WERI-Rb-1 (cell line): ENCODE measurements at regions not wholly inside any gene's neighbourhood (a gene's known extent, or its start where the extent isn't known, plus 50 kb on each side); places are given as distances from the start of the nearest gene placed in this dataset.

Source experiments
- DNase-seq: peaks from one replicate; pipeline ENCODE4 v3.0.0-alpha.2; 2020
- H3K27ac ChIP-seq: fragments of 250-450 bp; sonication (Bioruptor Pico); 2 replicates; pipeline ENCODE4 v1.5.1; 2020; ENCODE audit warnings: mild to moderate bottlenecking, moderate library complexity
- H3K27me3 ChIP-seq: fragments of 250-450 bp; sonication (Bioruptor Pico); 2 replicates; pipeline ENCODE4 v1.5.1; 2021; ENCODE audit warnings: mild to moderate bottlenecking, low read depth, moderate library complexity; ENCODE audit not compliant: insufficient read depth, severe bottlenecking
- H3K36me3 ChIP-seq: fragments of 250-450 bp; sonication (Bioruptor Pico); 2 replicates; pipeline ENCODE4 v1.5.1; 2020; ENCODE audit warnings: mild to moderate bottlenecking, moderate library complexity
- H3K4me3 ChIP-seq: 2 replicates; pipeline ENCODE4 v1.5.1; 2011; ENCODE audit warnings: low read depth, mild to moderate bottlenecking, control low read depth, low read length
- H3K9me3 ChIP-seq: fragments of 250-450 bp; sonication (Bioruptor Pico); 2 replicates; pipeline ENCODE4 v1.5.1; 2021; ENCODE audit warnings: mild to moderate bottlenecking, moderate library complexity; ENCODE audit not compliant: severe bottlenecking
- CTCF ChIP-seq: IDR thresholded peaks from 2 replicates; pipeline ENCODE4 v1.5.1; 2011; ENCODE audit warnings: low read depth, mild to moderate bottlenecking, control low read depth, inconsistent platforms, low read length

- no peak overlapping the region for H3K27ac ChIP-seq
- H3K36me3 ChIP-seq: no peaks in the 10 kb centered on the region
- no peaks in the 10 kb centered on the region for H3K27me3 ChIP-seq
- no peak for DNase-seq
- no peak for TF ChIP-seq CTCF
- peaks cover 2% of the 10 kb centered on the region for H3K9me3 ChIP-seq
- H3K4me3 ChIP-seq: no peak overlapping the region
Measured at GRCh38 chr6:130625825-130626527, 201.2 kb upstream of the SMLR1 start.

- no peak for DNase-seq
- TF ChIP-seq CTCF: no peak
- H3K9me3 ChIP-seq: no peaks in the 10 kb centered on the region
- no peak overlapping the region for H3K4me3 ChIP-seq
- H3K36me3 ChIP-seq: no peaks in the 10 kb centered on the region
- no peak overlapping the region for H3K27ac ChIP-seq
- no peaks in the 10 kb centered on the region for H3K27me3 ChIP-seq
Measured at GRCh38 chr6:130628862-130629261, 198.3 kb upstream of the SMLR1 start.

GRCh38 chr6:130629640-130630039, 197.6 kb upstream of the SMLR1 start:
- H3K27ac ChIP-seq: no peak overlapping the region
- H3K4me3 ChIP-seq: no peak overlapping the region
- no peak for TF ChIP-seq CTCF
- H3K9me3 ChIP-seq: no peaks in the 10 kb centered on the region
- H3K36me3 ChIP-seq: no peaks in the 10 kb centered on the region
- H3K27me3 ChIP-seq: no peaks in the 10 kb centered on the region
- DNase-seq: no peak

- no peak for DNase-seq
- Histone ChIP-seq H3K27ac (no peak overlapping the region), H3K36me3 (no peaks in the 10 kb centered on the region), H3K27me3 (no peaks in the 10 kb centered on the region), H3K9me3 (no peaks in the 10 kb centered on the region), H3K4me3 (no peak overlapping the region)
- no peak for TF ChIP-seq CTCF
Measured at GRCh38 chr6:130632277-130632676, 194.9 kb upstream of the SMLR1 start.

- H3K36me3 ChIP-seq: no peaks in the 10 kb centered on the region
- no peak for DNase-seq
- H3K27me3 ChIP-seq: no peaks in the 10 kb centered on the region
- H3K9me3 ChIP-seq: no peaks in the 10 kb centered on the region
- H3K27ac ChIP-seq: no peak overlapping the region
- TF ChIP-seq CTCF: no peak
- H3K4me3 ChIP-seq: no peak overlapping the region
Measured at GRCh38 chr6:130632897-130633296, 194.3 kb upstream of the SMLR1 start.

- TF ChIP-seq CTCF: no peak
- H3K4me3 ChIP-seq: no peak overlapping the region
- H3K27me3 ChIP-seq: no peaks in the 10 kb centered on the region
- no peak overlapping the region for H3K27ac ChIP-seq
- H3K9me3 ChIP-seq: peaks cover 2% of the 10 kb centered on the region
- no peaks in the 10 kb centered on the region for H3K36me3 ChIP-seq
- no peak for DNase-seq
Measured at GRCh38 chr6:130643361-130643760, 183.8 kb upstream of the SMLR1 start.
